GM12873 (cell line): ENCODE measurements at regions not wholly inside any gene's neighbourhood (a gene's known extent, or its start where the extent isn't known, plus 50 kb on each side); places are given as distances from the start of the nearest gene placed in this dataset.

ENCODE experiments used
- TF ChIP-seq, protein P1 (sequence below): IDR thresholded peaks from 2 replicates; pipeline ENCODE4 v1.5.1; 2012; ENCODE audit warnings: low read depth, mild to moderate bottlenecking, moderate library complexity, low read length, control low read depth; ENCODE audit not compliant: insufficient read depth; ENCODE audit errors: missing control alignments

DNA sequence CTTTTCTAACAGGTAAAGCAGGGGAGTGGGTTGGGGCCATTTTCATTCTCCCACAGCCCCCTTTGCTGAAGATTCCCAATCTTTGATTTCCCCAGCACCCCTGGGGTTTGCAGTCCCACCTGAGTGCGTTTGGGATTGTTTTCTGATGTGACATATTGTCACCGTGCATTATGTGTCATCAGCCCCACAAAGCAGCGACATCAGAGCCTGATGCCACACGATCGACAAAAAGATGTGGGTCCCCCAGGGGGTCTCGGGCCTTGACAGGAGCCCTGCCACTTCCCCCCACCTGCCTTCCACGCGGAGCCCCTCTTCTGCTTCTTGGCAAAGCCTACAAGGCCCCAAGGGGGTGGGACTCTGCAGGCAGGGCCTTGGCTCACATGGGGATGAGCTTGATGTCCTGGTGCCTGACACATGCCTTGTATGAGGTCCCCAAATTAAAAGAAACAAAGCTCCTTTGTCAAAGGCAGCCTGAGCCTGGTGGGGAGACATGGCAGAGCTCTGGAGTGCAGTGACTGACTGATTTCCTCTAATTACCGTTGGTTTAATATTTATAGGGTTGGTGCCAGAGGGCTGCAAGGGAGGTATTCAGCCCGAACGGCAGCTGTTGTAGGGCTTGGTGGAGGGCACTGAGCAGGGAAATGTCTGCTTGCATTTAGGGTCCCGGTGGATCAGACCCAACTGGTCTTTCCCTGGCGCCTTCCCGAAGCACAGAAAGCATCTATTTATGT is 149.2 kb downstream of the MIAT start:
- TF ChIP-seq, protein P1, sequence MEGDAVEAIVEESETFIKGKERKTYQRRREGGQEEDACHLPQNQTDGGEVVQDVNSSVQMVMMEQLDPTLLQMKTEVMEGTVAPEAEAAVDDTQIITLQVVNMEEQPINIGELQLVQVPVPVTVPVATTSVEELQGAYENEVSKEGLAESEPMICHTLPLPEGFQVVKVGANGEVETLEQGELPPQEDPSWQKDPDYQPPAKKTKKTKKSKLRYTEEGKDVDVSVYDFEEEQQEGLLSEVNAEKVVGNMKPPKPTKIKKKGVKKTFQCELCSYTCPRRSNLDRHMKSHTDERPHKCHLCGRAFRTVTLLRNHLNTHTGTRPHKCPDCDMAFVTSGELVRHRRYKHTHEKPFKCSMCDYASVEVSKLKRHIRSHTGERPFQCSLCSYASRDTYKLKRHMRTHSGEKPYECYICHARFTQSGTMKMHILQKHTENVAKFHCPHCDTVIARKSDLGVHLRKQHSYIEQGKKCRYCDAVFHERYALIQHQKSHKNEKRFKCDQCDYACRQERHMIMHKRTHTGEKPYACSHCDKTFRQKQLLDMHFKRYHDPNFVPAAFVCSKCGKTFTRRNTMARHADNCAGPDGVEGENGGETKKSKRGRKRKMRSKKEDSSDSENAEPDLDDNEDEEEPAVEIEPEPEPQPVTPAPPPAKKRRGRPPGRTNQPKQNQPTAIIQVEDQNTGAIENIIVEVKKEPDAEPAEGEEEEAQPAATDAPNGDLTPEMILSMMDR = no peak

DNA sequence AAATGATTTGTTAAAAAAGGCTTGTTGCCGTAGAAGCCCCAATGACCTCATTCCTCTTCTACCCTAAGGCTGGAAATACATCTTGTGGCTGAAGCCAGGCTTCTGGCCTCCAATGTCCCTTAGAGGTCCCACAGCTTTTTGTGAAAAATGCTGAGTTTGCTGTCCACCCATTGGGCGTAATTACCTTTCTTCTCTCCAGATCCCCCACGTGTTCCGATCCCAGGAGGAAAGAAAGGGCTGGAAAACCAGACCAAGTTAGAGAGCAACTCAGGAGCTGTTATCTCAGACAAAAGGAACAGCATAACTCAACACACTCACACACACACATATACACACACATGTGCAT is 154.2 kb downstream of the MIAT start:
- TF ChIP-seq, protein P1 = no peak

DNA sequence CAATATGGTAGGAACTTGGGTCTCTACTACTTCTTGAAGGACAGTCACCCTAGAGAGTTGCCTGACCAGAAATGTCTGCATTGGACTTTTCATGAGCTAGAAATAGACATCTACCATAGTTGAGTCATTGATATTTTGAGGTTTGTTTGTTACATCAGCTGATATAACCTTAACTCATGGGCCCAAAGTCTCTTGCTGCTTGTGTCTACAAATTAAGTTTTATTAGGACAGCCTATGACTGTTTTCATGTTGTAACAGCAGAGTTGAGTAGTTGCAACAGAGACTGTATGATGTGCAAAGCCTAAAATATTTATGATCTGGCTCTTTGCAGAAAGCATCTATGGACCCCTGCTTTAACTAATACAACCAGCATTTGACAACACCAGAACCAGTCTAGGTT is 155.3 kb downstream of the MIAT start:
- TF ChIP-seq, protein P1 = no peak

DNA sequence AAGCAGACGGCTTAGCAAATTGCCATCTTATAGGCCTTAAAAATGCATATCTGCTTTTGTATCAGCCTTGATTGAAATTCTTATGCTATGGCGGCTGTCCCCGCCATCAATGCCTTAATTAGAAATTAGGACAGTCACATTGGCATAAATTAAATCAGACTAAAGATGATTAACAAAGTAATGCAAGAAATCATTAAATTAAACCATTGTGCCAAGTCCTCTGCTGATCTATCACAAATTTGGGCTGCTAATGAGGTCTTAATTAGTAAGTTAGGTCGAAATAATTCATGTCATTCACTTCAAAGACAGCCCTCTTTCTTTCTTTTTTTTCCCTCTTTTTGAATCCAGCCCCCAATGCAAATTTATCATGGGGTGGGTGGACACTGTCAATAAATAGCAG is 159.3 kb downstream of the MIAT start:
- TF ChIP-seq, protein P1 = no peak

DNA sequence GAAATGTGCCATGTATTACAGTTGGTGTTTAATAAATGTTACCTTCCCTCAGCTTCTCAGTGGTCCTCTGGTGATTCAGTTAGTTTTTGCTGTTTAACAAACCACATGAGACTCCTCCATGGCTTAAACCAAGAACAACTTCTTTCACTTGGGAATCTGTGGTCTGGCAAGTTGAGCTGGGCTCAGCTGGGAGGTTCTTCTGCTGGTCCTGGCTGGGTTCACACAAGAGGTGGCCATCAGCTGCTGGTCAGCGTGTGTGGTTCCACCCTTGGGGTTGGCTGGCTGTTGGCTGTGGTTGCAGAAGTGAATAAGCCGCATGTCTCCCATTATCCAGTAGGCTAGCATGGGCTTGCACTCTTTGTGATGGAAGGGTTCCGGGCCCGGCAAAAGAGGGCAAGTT is 160.5 kb downstream of the MIAT start:
- TF ChIP-seq, protein P1 = no peak

DNA sequence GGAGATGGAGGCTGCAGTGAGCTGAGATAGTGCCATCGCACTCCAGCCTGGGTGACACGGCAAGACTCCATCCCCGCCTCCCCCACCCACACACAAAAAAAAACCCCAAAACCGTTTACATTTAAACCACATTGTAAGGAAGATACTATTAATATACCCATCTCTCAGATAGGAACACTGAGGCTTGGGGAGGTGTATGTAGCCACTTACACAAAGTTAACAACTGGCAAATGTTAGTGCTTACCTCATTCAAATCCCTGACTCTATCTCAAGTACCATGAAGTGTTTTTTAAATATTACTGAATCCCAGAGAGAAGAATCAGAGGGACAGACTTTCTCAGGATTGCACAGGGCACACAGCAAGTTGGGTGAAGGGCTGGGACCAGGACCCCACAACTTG is 164.5 kb downstream of the MIAT start:
- TF ChIP-seq, protein P1 = no peak

DNA sequence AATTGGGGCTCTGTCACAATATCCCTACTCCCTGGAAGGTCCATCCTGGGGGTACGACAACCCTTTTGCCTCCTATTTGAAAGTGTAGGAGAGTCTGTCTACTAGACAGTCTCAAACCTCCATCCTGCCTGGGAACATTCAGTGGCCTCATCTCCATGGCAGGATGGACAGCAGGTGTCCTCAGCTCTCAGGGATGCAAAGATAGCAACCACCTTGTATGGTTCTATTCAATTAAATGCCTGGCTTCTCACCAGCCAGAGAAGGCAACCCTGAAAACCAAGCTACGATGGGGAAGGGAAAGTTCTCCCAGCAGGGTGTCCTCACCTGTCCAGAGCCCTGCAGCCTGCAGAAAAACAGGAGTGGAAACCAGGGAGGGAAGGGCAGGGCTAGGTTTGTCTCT is 164.9 kb downstream of the MIAT start:
- TF ChIP-seq, protein P1 = no peak
